D341Med (cell line): ENCODE measurements at regions not wholly inside any gene's neighbourhood (a gene's known extent, or its start where the extent isn't known, plus 50 kb on each side); places are given as distances from the start of the nearest gene placed in this dataset.

ENCODE experiments used
- DNase-seq: peaks from one replicate; pipeline ENCODE4 v3.0.0; 2012; ENCODE audit warnings: low spot score

- no peak for DNase-seq
Measured at GRCh38 chr2:104163611-104164130, 690.2 kb upstream of the POU3F3 start.

GRCh38 chr2:104164721-104165252, 689.1 kb upstream of the POU3F3 start:
- no peak for DNase-seq

- no peak for DNase-seq
Measured at GRCh38 chr2:104177179-104177578, 676.7 kb upstream of the POU3F3 start.

- DNase-seq: no peak
Measured at GRCh38 chr2:104179644-104180043, 674.3 kb upstream of the POU3F3 start.

- DNase-seq: no peak
Measured at GRCh38 chr2:104200533-104201168, 653.3 kb upstream of the POU3F3 start.

GRCh38 chr2:104213758-104214157, 640.2 kb upstream of the POU3F3 start:
- DNase-seq: no peak

GRCh38 chr2:104215269-104216161, 638.4 kb upstream of the POU3F3 start:
- no peak for DNase-seq

- no peak for DNase-seq
Measured at GRCh38 chr2:104233591-104233990, 620.3 kb upstream of the POU3F3 start.

GRCh38 chr2:104236491-104236890, 617.4 kb upstream of the POU3F3 start:
- DNase-seq: no peak

GRCh38 chr2:104240984-104241383, 612.9 kb upstream of the POU3F3 start:
- no peak for DNase-seq

GRCh38 chr2:104249629-104250028, 604.3 kb upstream of the POU3F3 start:
- no peak for DNase-seq

GRCh38 chr2:104250635-104251034, 603.3 kb upstream of the POU3F3 start:
- DNase-seq: no peak

GRCh38 chr2:104254017-104254416, 599.9 kb upstream of the POU3F3 start:
- DNase-seq: no peak

GRCh38 chr2:104262714-104263113, 591.2 kb upstream of the POU3F3 start:
- no peak for DNase-seq

- DNase-seq: no peak
Measured at GRCh38 chr2:104279646-104280045, 574.3 kb upstream of the POU3F3 start.

GRCh38 chr2:104280216-104280615, 573.7 kb upstream of the POU3F3 start:
- no peak for DNase-seq

- DNase-seq: no peak
Measured at GRCh38 chr2:104286841-104287240, 567.1 kb upstream of the POU3F3 start.

- DNase-seq: no peak
Measured at GRCh38 chr2:104289651-104290565, 564.0 kb upstream of the POU3F3 start.

GRCh38 chr2:104290566-104290891, 563.4 kb upstream of the POU3F3 start:
- no peak for DNase-seq

GRCh38 chr2:104312684-104313083, 541.2 kb upstream of the POU3F3 start:
- no peak for DNase-seq

GRCh38 chr2:104318001-104318665, 535.8 kb upstream of the POU3F3 start:
- no peak for DNase-seq
